T follicular helper cell (primary cell): ENCODE measurements at regions not wholly inside any gene's neighbourhood (a gene's known extent, or its start where the extent isn't known, plus 50 kb on each side); places are given as distances from the start of the nearest gene placed in this dataset.

Experiments used
- DNase-seq: peaks from one replicate; pipeline ENCODE4 v3.0.0-alpha.2; 2020; ENCODE audit warnings: low read depth

DNA sequence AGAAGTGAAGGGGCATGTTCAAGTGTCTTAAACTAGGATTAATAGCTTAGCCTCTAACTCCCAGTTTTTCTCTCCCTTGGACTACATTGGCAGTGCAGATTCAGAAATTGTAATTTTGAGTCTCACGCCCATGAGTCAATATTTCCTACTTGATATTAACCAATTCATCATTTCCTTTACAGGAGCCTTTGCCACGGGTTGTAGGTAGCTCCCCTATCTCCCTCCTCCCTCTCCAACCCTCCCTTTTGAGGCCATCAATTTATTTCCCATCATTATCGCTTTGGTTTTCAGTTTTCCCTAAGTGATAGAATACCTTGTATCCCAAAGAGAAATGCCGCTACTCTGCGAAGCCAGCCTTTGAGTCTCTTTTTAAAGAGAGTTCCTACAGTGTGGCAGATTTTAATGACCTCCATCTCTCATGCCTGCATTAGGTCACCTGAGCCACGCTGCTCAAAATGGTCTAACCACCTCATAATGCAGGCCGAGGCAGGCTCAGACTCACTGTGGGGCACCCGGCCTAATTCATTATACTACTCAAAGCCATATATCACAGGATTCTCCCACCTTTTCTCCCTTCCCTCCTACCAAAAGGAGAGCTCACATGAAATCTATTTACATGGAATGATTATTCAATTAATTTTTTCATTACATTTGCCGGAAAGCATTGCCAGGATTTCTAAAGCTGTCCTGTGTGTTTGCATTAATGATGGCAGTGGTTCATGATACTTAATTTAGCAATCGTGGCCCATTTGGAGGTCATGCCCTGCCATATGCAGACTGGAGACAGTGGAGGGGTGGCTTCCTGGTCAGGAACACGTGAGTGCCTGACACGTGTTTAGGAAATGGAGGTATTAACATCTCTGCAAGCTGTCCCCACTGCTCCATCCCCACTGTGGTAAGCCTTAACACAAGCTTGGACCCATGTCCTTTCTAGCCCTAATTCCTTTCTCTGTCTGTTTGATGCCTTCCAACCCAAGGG, 448.2 kb upstream of the AUTS2 start:
- no peak for DNase-seq

DNA sequence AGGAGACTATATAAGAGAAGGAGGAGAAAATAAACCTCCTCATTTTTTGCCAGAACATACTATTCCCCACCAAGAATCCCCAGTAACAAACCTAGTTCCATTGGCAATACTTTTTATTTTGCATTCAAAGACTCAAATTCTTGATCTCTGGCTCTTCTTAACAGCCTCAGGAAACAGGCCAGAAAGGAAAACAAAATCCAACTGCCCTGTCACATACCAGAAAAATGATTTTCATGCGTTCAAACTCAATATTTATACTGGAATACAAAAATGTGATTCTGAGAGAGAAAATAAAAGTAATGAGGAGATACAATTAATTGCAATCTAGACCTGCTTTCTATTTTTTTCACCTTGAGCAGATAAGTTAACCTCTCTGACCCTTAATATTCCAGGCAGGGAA, 435.9 kb upstream of the AUTS2 start:
- no peak for DNase-seq

DNA sequence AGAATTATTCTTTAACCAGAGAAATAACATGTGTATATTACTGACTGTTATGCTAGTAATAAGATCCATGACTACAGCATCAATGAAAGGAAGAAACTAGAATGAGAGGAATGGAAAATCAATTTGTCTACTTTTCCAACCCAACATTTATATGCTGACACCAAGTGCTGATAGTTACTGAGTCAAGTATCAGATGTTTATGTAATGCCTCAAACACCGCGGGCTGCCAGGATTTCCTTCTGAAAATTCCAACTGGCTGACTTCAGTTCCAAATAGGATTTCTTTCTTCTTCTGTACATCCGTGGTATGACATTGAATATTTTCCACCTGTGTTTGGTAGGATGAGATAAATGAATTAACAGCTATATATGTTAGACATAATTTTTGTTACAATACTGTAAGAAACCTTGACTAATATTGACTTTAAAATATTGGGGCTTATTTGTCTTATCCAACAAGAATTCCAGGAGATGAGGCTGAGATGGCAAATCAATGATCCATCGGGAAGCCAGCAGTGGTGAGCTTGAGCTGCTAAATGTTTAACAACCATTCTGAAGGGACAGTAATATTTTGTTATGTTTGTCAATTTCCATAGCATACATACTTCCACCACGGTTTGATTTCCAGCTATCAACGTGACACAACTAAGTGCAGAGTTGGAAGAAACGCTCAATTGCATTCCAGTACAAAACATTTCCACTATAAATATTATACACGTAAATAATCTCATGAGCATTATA, 435.2 kb upstream of the AUTS2 start:
- no peak for DNase-seq

DNA sequence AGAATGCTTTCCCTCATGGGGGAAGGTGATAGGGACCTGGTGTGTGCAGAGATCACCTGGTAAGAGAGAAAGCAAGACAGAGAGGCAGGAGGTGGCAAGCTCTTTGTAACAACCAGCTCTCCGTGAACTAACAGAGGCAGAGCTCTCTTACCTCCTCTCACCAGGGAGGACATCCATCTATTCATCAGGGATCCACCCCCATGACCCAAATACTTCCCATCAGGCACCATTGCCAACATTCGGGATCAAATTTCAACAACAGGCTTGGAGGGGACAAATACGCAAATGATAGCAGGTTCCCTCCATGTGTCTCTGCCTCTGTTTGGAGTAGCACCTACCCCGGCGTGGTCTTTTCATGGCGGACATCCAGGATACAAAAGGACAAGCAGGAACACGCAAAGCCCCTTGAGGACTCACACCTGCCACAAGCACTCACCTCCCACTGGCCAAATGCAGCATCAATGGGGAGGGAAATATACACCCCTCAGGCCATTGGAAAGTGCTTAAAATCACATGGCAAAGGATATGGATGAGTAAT, 431.2 kb upstream of the AUTS2 start:
- no peak for DNase-seq

DNA sequence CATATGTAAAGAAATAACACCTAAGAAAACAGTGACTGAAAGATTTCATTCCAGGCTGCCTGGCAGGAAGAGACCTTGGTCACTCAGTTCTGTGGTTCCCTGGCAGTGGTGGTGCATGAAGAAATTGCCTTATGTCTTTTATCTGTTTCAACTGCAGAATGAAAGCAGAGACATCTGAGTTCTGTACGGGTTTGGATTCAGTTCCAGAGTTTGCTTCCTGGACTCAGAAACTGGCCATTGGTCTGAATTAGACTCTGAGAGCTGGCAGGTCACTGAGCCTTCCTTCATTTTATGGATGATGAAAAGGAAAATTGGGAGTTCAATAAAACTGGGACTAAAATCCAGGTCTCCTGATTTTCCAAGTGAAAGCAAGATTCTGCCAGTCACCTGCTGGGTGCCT, 428.9 kb upstream of the AUTS2 start:
- no peak for DNase-seq

DNA sequence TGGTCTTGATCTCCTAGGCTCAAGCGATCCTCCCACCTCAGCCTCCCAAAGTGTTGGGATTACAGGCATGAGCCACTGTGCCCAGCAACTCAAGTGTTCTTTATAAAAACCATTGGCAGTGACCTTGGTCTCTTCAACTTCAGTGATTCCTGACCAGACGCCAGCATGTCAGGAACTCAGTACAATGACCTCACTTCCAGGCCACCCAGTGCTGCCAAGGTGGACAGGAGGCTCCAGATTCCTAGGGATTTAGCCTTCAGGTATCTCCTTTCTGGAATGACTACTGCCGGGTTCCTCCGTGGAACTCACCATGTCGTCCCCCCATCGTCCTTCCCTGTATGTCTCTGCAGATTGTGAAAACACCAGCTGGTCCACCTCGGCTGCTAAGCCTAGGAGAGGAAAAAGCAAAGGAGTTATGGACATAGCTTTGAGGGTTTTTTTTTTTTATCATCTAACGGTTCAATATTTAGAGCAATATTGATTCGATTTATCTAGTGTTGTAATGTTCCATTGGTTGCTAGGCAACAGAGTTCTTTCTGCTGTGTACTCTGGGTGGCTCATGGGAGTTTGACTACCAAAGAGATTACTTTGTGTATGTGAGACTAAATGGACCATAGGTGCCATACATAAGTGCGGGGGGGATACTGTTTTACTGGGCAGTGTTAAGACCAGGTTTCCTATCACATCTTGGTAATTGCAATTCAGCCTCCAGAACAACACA, 425.8 kb upstream of the AUTS2 start:
- no peak for DNase-seq

DNA sequence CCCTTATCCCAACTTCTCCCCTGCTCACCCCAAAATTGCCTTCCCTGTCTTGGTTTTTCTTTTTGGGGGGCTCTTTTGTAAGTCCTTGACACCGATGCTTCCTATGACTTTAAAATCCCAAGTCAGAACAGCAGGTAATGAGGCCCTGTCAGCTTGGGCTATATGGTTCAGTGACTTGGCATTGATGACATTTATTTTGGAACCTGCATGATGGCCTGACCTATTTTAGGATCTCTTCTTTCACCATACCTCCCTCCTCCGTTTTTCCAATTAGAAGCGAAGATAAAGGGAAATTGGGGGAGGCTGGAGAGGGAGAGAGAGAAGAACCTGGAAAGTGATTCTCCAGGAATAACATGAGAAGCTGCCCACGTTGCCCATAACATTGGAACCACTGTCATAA, 424.9 kb upstream of the AUTS2 start:
- DNase-seq: no peak

DNA sequence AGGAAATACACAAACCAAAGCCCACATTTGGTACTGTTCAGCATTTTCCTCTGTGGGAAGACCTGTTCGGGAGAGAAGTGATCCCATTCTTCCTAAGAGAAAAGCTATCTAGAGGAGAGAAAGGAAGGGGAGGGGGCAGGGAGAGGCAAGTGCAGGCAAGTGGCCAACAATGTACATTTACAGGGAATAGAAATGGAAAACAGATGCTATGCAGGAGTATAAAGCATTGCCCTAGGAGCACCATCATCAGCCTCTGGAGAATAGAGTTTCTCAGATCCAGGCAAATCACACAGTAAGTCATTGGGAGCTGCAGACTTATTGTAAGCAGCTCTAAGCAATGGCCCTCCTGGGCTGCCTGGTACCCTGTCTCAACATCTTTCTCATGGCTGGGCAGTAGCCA, 424.4 kb upstream of the AUTS2 start:
- no peak for DNase-seq

DNA sequence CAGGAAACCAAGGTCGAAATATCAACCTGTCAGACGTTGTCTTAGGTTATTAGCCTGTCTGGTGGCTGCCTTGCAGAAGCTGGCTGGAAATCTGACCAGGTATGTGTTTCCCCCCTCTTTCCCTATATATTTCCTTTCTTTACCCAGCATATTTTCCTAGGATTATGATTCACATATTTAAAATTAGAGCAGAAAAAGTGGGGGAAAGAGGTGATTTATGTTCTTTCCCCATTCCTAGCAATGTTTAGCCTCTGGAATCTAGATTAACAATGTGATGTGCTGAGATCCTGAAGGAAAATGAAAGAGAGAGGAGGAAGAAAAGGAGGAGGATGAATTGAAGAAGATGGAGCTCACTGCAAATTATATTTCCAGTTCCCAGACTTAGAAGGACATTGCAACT, 421.4 kb upstream of the AUTS2 start:
- no peak for DNase-seq

DNA sequence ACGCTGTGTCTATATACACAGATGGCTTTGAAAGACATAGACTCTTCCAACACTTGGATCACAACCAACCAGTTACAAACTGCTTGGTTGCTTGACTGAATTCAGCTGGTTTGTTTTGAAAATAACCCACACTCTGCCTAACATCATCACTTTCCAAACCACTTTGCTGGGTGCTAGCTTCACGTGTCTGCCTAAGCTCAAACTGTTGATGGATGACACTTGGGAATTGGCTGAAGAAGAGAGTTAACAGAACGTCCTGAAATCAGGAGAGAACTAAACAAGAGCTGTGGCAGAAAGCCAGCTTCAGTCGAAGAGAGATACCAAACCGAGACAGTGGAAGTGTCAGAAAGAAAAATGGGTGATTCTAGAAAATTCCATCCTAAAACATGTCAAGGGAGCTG, 420.8 kb upstream of the AUTS2 start:
- DNase-seq: no peak

DNA sequence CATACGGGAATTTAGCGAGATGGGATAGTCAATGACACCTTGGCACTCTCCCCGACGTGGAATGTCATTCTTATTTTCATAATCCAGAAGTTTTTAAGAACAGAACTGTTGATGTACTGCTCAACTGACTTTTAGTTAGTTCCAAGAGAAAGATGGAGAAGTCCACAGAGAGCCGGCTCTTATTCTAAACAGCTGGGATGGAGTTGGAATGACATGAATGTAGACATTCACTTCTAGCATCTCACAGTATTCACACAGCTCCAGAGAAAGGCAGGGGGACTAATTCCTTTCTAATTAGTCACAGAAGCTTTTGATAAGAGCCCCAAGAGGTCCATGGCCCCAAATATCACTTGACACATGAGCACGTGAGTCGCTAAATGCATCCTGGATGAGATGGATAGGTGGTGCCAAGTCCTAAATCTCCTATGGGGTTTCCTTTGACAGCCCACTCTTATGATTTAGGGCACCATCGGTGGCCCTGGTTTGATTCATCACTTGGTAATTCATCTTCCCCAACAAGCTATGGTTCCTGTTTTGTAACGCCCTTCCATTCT, 420.3 kb upstream of the AUTS2 start:
- no peak for DNase-seq

DNA sequence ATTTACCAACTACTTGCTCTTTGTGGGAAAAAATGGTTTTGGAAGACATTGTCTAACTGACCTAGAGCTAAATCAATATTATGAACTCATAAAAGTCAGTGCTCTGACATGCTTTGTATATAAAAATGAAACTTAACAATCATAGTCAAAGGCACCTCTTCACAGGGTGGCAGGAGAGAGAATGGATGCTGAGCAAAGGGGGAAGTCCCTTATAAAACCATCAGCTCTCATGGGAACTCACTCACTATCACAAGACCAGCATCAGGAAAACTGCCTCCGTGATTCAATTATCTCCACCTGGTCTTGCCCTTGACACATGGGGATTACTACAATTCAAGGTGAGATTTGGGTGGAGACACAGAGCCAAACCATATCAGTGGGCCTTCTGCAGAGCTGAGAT, 417.6 kb upstream of the AUTS2 start:
- no peak for DNase-seq

DNA sequence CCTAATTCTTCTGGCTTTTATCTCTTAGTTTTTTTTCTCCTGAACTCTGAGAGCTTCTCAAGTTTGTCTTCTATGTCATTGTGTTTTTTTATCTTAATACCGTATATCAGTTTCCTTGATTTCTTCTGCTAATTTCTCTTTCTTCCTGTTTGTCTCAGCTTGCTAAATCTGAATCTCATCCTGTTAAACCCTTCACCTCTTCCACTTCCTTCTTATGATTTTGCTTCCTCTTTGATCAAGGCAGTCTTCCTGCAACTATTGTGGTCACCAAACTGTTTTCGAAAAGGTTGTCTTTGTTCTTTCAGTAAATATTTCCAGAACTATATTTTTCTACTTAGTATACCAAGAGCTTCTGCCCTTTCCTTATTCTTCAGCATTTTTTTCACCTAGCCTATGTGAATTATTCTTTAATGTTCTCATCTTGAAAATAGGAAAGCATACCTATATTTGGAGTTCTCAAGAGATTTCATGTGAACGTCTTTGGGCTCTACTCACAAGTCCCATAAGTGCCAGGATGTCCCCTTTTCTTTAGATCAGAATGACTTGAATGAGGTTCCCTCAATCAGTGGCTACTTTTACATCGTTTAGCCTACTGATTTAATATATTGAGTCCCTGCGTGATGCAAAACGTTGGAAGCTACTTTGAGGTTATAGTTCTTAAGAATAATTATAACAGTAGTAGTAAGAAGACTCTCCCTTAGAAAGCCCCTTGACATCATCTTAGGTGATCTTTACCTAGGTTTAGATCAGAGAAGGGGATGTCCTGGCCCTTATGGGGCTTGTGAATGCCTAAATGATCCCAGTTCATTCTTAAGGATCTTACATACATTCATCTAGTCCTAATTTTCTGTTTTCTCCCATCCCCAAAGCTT, 415.4 kb upstream of the AUTS2 start:
- DNase-seq: no peak

DNA sequence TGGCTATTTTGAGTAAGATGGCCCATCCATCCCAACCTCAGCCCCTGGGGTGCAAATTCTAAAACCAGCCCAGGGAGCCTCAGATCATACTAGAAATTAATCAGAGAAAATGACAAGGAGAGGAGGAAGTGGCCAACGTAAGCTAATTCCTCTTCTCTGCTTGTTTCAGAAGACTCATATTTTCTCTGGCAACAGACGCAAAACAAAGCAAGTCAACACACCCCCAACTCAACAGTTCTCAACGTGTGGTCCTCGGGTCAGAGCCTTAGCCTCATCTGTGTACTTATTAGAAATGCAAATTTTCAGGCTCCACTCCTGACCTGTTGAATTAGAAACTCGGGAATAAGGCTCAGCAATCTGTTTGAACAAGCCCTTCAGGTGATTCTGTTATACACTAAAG, 413.9 kb upstream of the AUTS2 start:
- DNase-seq: no peak

DNA sequence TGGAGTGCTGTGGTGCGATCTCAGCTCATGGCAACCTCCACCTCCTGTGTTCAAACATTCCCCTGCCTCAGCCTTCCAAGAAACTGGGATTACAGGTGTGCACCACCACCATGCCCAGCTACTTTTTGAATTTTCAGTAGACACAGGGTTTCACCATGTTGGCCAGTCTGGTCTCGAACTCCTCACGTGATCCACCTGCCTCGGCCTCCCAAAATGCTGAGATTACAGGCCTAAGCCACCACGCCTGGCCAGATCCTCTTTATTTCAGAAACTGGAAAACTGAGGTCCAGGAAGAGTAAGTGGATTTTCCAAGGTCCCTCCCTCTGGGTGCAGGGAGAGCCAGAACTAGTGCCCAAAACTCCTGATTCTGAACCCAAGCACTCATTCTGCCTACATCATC, 413.1 kb upstream of the AUTS2 start:
- DNase-seq: no peak

DNA sequence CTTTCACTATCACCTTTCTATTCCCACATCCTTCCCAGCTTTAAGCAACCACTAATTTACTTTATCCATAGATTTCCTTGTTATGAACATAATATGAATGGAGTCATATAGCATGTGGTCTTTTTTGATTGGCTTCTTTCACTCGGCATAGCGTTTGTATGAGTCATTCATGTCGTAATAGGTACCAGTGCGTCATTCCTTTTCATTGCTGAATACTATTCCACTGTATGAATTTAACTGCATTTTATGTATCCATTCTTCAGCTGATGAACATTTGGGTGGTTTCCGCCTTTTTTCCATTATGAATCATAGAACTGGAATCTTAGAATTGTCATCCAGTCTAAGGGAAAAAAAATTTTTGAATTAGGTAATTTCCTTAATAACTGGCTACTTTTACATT, 411.3 kb upstream of the AUTS2 start:
- no peak for DNase-seq

DNA sequence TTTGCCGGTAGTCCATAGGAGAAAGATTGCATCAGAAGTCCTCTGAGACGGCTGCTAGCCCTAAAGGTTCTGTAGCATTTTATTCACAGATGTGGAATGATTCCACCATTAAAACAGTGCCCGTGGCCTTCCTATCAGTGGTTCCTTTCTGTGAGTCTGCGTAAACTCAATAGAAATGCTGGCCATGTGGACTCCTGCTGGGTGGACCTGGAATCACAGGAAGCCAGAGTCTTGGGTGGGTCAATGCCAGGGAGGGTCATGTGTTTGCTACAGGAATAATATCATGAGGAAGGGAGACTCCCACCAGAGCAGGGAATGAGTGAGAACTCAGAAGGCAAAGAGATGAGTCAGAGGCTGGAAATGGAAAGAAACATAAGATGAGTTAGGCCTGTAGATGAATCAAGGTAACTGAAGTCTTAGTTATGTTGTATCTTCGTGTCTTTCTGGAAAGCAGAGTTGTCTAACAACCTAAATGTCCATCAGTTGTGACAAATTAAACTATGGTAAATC, 410.4 kb upstream of the AUTS2 start:
- DNase-seq: no peak

DNA sequence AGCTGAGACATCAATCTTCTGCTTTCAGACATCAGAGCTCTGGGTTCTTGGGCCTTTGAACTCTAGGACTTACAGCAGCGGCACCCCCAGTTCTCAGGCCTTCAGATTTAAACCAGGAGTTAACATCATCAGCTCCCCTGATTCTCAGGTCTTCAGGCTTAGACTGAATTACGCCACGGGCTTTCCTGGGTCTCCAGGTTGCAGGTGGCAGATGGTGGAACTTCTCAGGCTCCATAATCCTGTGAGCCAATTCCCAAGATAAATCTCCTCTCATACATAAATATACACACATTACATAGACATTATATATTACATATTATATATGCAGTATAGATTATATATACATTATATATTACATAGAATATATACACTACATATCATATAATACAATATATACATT, 408.9 kb upstream of the AUTS2 start:
- no peak for DNase-seq

DNA sequence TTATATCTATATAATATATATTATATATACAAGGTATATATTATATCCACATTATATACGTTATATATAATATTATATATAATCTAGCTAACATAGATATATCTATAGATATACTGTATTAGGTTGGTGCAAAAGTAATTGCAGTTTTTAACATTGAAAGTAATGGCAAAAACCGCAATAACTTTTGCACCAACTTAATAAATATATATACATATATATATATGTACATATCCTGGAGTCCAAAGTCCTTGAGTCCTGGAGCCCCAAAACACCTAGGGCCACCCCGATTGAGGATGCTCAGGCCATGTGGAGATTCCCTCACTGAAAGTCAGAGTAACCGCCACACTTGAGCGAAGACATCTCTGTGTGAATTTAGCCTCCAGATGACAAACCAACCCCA, 408.2 kb upstream of the AUTS2 start:
- DNase-seq: no peak

DNA sequence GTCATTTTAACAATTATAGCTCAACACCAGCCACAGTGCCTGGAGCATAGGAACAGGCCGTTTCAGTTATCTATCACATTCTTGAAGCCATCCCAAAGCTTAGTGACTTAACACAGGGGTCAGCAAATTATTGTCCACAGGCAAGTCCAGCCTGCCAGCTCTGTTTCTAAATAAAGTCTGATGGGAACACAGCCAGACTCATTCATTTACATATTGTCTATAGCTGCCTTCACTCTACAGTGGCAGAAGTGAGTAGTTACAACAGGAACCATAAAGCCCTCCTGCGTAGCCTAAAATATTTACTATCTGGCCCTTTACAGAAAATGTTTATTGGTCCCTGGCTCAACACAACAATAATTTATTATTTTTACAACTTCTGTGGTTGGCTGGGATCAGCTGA, 407.5 kb upstream of the AUTS2 start:
- DNase-seq: no peak

DNA sequence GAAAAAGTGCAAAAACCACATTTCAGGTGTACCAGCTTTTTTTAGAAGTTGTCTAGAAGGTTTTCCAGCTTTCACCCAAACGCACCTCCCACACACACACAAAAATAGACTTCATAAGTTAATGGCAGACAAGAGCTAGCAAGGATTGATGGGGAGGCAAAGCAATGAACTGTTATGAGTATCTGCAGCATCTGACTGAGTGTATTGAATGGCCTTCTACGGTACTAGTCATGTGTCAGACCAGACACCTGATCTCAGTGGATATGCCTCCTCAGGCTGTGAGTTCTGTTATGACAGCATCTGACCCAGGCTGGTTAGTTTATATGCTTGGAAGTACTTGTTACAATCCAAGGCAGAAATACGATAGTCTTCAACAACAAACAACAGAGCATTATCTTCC, 406.1 kb upstream of the AUTS2 start:
- DNase-seq: no peak
